RWPE1 (cell line): ENCODE measurements at regions not wholly inside any gene's neighbourhood (a gene's known extent, or its start where the extent isn't known, plus 50 kb on each side); places are given as distances from the start of the nearest gene placed in this dataset.

Experiments
- CTCF ChIA-PET: fragments of 350-600 bp; sonication (Branson Sonifier 250); formaldehyde crosslinking; extraction: SDS; loops from one replicate; lab custom pipeline; 2021; lab: Yijun Ruan, JAX
- POLR2A ChIA-PET: fragments of 400-600 bp; formaldehyde crosslinking; extraction: SDS; loops from one replicate; lab custom pipeline; 2020; ENCODE audit warnings: antibody characterized with exemption; ENCODE audit not compliant: low non-redundant PET; lab: Yijun Ruan, JAX
- DNase-seq: peaks from one replicate; pipeline ENCODE4 v3.0.0; 2012; ENCODE audit warnings: low spot score
- H3K27ac ChIP-seq: fragments of 450-650 bp; 2 replicates; pipeline ENCODE4 v1.5.1; 2017
- CTCF ChIP-seq: fragments of 450-650 bp; conservative IDR thresholded peaks from 2 replicates; pipeline ENCODE4 v1.5.1; 2017; ENCODE audit warnings: low read depth, mild to moderate bottlenecking

GRCh38 chr5:107121793-107122519 lies 548.8 kb downstream of the EFNA5 start:
- POLR2A ChIA-PET, result no interaction called here
- no peak for TF ChIP-seq CTCF
- CTCF ChIA-PET, result interaction anchor here (0.7 kb wide), 1 partner anchor 46 kb away, joined by 4 read pairs; no protein-coding TSS in a partner anchor
- no peak overlapping the region for H3K27ac ChIP-seq
- no peak for DNase-seq

GRCh38 chr5:107119656-107120055 lies 551.1 kb downstream of the EFNA5 start:
- no peak for DNase-seq
- CTCF ChIA-PET, result interaction anchor here (0.6 kb wide), 1 partner anchor 797 kb away, joined by 3 read pairs; no protein-coding TSS in a partner anchor
- POLR2A ChIA-PET, result no interaction called here
- no peak overlapping the region for H3K27ac ChIP-seq
- no peak for TF ChIP-seq CTCF

- ChIA-PET CTCF (interaction anchor here (0.5 kb wide), 1 partner anchor 158 kb away, joined by 3 read pairs; no protein-coding TSS in a partner anchor), POLR2A (no interaction called here)
- TF ChIP-seq CTCF, result no peak
- H3K27ac ChIP-seq, result no peak overlapping the region
- no peak for DNase-seq
These were observed 552.3 kb downstream of the EFNA5 start for GRCh38 chr5:107118184-107119019.

DNA sequence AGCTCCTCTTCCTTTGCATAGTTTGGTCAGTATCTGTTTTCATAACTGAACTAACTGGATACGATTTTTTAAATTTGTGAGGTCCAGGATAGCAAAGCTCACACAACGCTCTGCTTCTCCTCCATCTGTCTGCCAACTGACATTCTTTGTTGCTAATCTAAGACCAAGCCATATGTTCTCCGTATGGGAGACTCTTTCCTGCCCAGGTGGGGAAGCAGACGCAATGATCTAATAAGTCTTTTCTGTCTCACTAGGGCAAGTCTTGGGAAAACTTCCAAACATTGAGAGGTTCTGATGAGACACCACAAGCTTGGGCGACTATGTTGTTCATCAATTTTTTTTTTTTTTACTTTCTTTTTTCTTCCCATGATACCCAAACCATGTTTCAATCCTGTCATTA lies 558.5 kb downstream of the EFNA5 start:
- no peak for DNase-seq
- ChIA-PET CTCF (no interaction called here), POLR2A (interaction anchor here (0.6 kb wide), 1 partner anchor 72 kb away, joined by 5 read pairs; no protein-coding TSS in a partner anchor)
- no peak for TF ChIP-seq CTCF
- no peak overlapping the region for H3K27ac ChIP-seq

DNA sequence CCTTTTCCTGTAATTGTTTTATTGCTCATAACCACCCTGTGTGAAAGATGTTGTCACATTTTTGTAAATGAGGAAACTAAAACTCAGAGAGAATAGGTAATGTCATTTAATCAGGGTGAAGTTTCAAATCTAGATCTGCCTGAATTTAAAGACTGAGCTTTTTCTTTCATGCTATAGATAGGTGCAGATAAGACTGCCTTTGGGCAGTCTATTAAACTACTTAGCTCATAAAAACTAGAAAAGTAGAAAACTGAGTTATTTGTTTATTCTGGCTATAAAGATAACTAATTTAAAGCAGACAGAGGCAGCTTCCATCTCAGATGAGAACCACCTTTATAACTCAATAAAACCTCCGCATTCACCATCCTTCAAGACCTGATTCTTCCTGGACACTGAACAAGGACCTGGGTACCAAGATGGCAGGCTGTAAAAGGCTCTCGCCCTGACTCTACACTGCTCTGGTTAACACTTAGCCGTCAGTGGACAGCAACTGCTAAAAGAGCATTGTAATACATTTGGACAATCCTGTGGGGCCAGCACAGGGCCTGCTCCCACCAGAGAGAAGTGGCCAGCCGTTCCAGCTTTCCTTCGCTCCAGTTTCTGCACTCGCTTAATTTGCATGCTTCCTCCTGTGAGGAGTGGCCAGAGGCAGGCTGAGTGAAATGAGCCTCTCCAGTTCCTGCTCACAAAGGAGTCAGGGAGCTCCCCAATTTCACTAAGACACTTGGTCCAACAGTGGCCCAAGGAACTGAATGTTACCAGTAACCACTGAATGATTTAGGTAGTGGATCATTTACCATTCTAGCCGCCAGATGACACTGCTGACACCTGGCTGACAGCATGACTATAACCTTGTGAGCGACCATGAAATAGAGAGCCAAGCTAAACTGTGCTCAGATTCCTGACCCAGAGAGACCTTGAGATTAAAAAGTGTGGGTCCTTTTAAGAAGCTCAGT lies 566.4 kb downstream of the EFNA5 start:
- DNase-seq, result peak; percentile 26
- CTCF ChIA-PET, result interaction anchor here (0.5 to 1.7 kb wide), 8 partner anchors 8 to 568 kb away, joined by 3 to 9 read pairs (median 4); no protein-coding TSS in a partner anchor
- POLR2A ChIA-PET, result no interaction called here

More for the DNA sequence above, 566.4 kb downstream of the EFNA5 start:
- no peak overlapping the region for H3K27ac ChIP-seq
- peak; percentile 65 for TF ChIP-seq CTCF
